IMR-90 (cell line): ENCODE measurements at regions not wholly inside any gene's neighbourhood (a gene's known extent, or its start where the extent isn't known, plus 50 kb on each side); places are given as distances from the start of the nearest gene placed in this dataset.
"Not testable (repeated sequence)": the region's sequence is repeated elsewhere in the genome, so short reads cannot be mapped to it uniquely, and the experiment has no call there.

Source experiments
- CTCF ChIP-seq: conservative IDR thresholded peaks from 2 replicates; pipeline ENCODE4 v1.5.1; 2012; ENCODE audit warnings: mild to moderate bottlenecking, low read depth, low read length, improper control_type of control experiment
- ELK1 ChIP-seq: fragments of 150-350 bp; IDR thresholded peaks from 2 replicates; pipeline ENCODE4 v1.6.1; 2016; ENCODE audit warnings: low read depth, mild to moderate bottlenecking, low read length, moderate library complexity, borderline replicate concordance
- MAZ ChIP-seq: IDR thresholded peaks from 2 replicates; pipeline ENCODE4 v1.6.1; 2012; ENCODE audit warnings: low read depth, mild to moderate bottlenecking, low read length, improper control_type of control experiment, moderate library complexity, borderline replicate concordance
- POLR2A ChIP-seq: IDR thresholded peaks from 2 replicates; pipeline ENCODE4 v1.6.1; 2012; ENCODE audit warnings: mild to moderate bottlenecking, low read depth, low read length

GRCh38 chr5:176035201-176035530 is 67.1 kb upstream of the THOC3 start:
- not testable (repeated sequence) for TF ChIP-seq CTCF, ELK1, POLR2A, MAZ
